Stimulated activated memory B cell treated with anti-CD40 and anti-IgM and Interleukin-4, amounts not matched to agents 10 μg/mL and 1 μg/mL and 100 μg/mL, for 72 hours (primary cell): ENCODE measurements at regions not wholly inside any gene's neighbourhood (a gene's known extent, or its start where the extent isn't known, plus 50 kb on each side); places are given as distances from the start of the nearest gene placed in this dataset.
A peak's percentile ranks its signal among the peaks of the same experiment; 100 is the strongest.

ENCODE experiments used
- ATAC-seq: fragments of 150-1000 bp; cut with Tn5 transposase; 2 replicates; pipeline ENCODE4 v1.10.0; 2021
- H3K27ac Mint-ChIP-seq: one replicate; pipeline ENCODE4 v1.8.0; 2022; ENCODE audit warnings: mild to moderate bottlenecking, mixed read lengths
- H3K27me3 Mint-ChIP-seq: one replicate; pipeline ENCODE4 v1.8.0; 2022; ENCODE audit warnings: mixed read lengths
- H3K36me3 Mint-ChIP-seq: one replicate; pipeline ENCODE4 v1.8.0; 2022; ENCODE audit warnings: mixed read lengths
- H3K4me1 Mint-ChIP-seq: one replicate; pipeline ENCODE4 v1.8.0; 2022; ENCODE audit warnings: mixed read lengths
- H3K4me3 Mint-ChIP-seq: one replicate; pipeline ENCODE4 v1.8.0; 2022; ENCODE audit warnings: mild to moderate bottlenecking, moderate library complexity, mixed read lengths
- H3K9me3 Mint-ChIP-seq: one replicate; pipeline ENCODE4 v1.8.0; 2022; ENCODE audit warnings: mixed read lengths

- Mint-ChIP-seq H3K27ac (no peak overlapping the region), H3K4me3 (no peak overlapping the region), H3K36me3 (no peaks in the 10 kb centered on the region), H3K4me1 (no peaks in the 10 kb centered on the region), H3K27me3 (no peaks in the 10 kb centered on the region), H3K9me3 (peaks cover 2% of the 10 kb centered on the region)
- no peak for ATAC-seq
These were observed 102.9 kb downstream of the OSR1 start for GRCh38 chr2:19255481-19255880.

- no peak overlapping the region for H3K27ac Mint-ChIP-seq
- H3K4me1 Mint-ChIP-seq = no peaks in the 10 kb centered on the region
- no peaks in the 10 kb centered on the region for H3K27me3 Mint-ChIP-seq
- no peaks in the 10 kb centered on the region for H3K9me3 Mint-ChIP-seq
- H3K4me3 Mint-ChIP-seq = no peak overlapping the region
- H3K36me3 Mint-ChIP-seq = no peaks in the 10 kb centered on the region
- ATAC-seq = no peak
These were observed 106.9 kb downstream of the OSR1 start for GRCh38 chr2:19251554-19251953.

GRCh38 chr2:19250906-19251305 is 107.5 kb downstream of the OSR1 start:
- no peak overlapping the region for H3K27ac Mint-ChIP-seq
- no peak overlapping the region for H3K4me3 Mint-ChIP-seq
- H3K9me3 Mint-ChIP-seq = no peaks in the 10 kb centered on the region
- no peaks in the 10 kb centered on the region for H3K36me3 Mint-ChIP-seq
- no peaks in the 10 kb centered on the region for H3K27me3 Mint-ChIP-seq
- H3K4me1 Mint-ChIP-seq = no peaks in the 10 kb centered on the region
- no peak for ATAC-seq

GRCh38 chr2:19247186-19247585 is 111.2 kb downstream of the OSR1 start:
- Mint-ChIP-seq H3K27ac (no peak overlapping the region), H3K4me1 (no peaks in the 10 kb centered on the region), H3K27me3 (no peaks in the 10 kb centered on the region), H3K4me3 (no peak overlapping the region), H3K9me3 (no peaks in the 10 kb centered on the region), H3K36me3 (no peaks in the 10 kb centered on the region)
- no peak for ATAC-seq

- Mint-ChIP-seq H3K36me3 (no peaks in the 10 kb centered on the region), H3K4me3 (no peak overlapping the region), H3K27me3 (no peaks in the 10 kb centered on the region), H3K4me1 (no peaks in the 10 kb centered on the region), H3K27ac (no peak overlapping the region), H3K9me3 (no peaks in the 10 kb centered on the region)
- ATAC-seq = no peak
These were observed 111.9 kb downstream of the OSR1 start for GRCh38 chr2:19246496-19246895.

GRCh38 chr2:19244460-19245363 is 113.7 kb downstream of the OSR1 start:
- Mint-ChIP-seq H3K4me1 (no peaks in the 10 kb centered on the region), H3K36me3 (no peaks in the 10 kb centered on the region)

GRCh38 chr2:19238440-19239060 is 119.9 kb downstream of the OSR1 start:
- H3K4me1 Mint-ChIP-seq = no peaks in the 10 kb centered on the region
- no peaks in the 10 kb centered on the region for H3K9me3 Mint-ChIP-seq
- H3K36me3 Mint-ChIP-seq = no peaks in the 10 kb centered on the region
- H3K27ac Mint-ChIP-seq = no peak overlapping the region
- no peak overlapping the region for H3K4me3 Mint-ChIP-seq
- no peak for ATAC-seq
- no peaks in the 10 kb centered on the region for H3K27me3 Mint-ChIP-seq

More at GRCh38 chr2:19244460-19245363, 113.7 kb downstream of the OSR1 start:
- ATAC-seq = no peak
- Mint-ChIP-seq H3K27me3 (no peaks in the 10 kb centered on the region), H3K9me3 (no peaks in the 10 kb centered on the region), H3K27ac (no peak overlapping the region), H3K4me3 (no peak overlapping the region)

- H3K27ac Mint-ChIP-seq = no peak overlapping the region
- no peaks in the 10 kb centered on the region for H3K4me1 Mint-ChIP-seq
- H3K36me3 Mint-ChIP-seq = no peaks in the 10 kb centered on the region
- H3K9me3 Mint-ChIP-seq = no peaks in the 10 kb centered on the region
- H3K27me3 Mint-ChIP-seq = no peaks in the 10 kb centered on the region
- no peak overlapping the region for H3K4me3 Mint-ChIP-seq
- ATAC-seq = no peak
These were observed 123.1 kb downstream of the OSR1 start for GRCh38 chr2:19235308-19235707.

GRCh38 chr2:19232312-19232711 is 126.1 kb downstream of the OSR1 start:
- Mint-ChIP-seq H3K4me3 (no peak overlapping the region), H3K36me3 (no peaks in the 10 kb centered on the region), H3K27ac (no peak overlapping the region), H3K9me3 (no peaks in the 10 kb centered on the region), H3K4me1 (no peaks in the 10 kb centered on the region), H3K27me3 (no peaks in the 10 kb centered on the region)
- ATAC-seq = no peak

- Mint-ChIP-seq H3K9me3 (no peaks in the 10 kb centered on the region), H3K27ac (no peak overlapping the region), H3K4me3 (no peak overlapping the region), H3K36me3 (no peaks in the 10 kb centered on the region), H3K4me1 (no peaks in the 10 kb centered on the region), H3K27me3 (no peaks in the 10 kb centered on the region)
- ATAC-seq = no peak
These were observed 126.8 kb downstream of the OSR1 start for GRCh38 chr2:19231625-19232024.

GRCh38 chr2:19230626-19231025 is 127.8 kb downstream of the OSR1 start:
- H3K4me1 Mint-ChIP-seq = no peaks in the 10 kb centered on the region
- ATAC-seq = no peak
- no peaks in the 10 kb centered on the region for H3K9me3 Mint-ChIP-seq
- no peaks in the 10 kb centered on the region for H3K36me3 Mint-ChIP-seq
- no peak overlapping the region for H3K4me3 Mint-ChIP-seq
- H3K27ac Mint-ChIP-seq = no peak overlapping the region
- H3K27me3 Mint-ChIP-seq = no peaks in the 10 kb centered on the region

GRCh38 chr2:19228715-19229114 is 129.7 kb downstream of the OSR1 start:
- Mint-ChIP-seq H3K36me3 (no peaks in the 10 kb centered on the region), H3K27me3 (no peaks in the 10 kb centered on the region), H3K4me1 (no peaks in the 10 kb centered on the region), H3K9me3 (no peaks in the 10 kb centered on the region), H3K4me3 (no peak overlapping the region), H3K27ac (no peak overlapping the region)
- peak; percentile 35 for ATAC-seq

- no peak for ATAC-seq
- Mint-ChIP-seq H3K4me3 (no peak overlapping the region), H3K9me3 (no peaks in the 10 kb centered on the region)
These were observed 130.2 kb downstream of the OSR1 start for GRCh38 chr2:19228181-19228593.

GRCh38 chr2:19226871-19227270 is 131.6 kb downstream of the OSR1 start:
- no peak overlapping the region for H3K4me3 Mint-ChIP-seq
- no peaks in the 10 kb centered on the region for H3K36me3 Mint-ChIP-seq
- no peaks in the 10 kb centered on the region for H3K9me3 Mint-ChIP-seq
- H3K27me3 Mint-ChIP-seq = no peaks in the 10 kb centered on the region
- no peak overlapping the region for H3K27ac Mint-ChIP-seq
- no peak for ATAC-seq
- H3K4me1 Mint-ChIP-seq = no peaks in the 10 kb centered on the region

More at GRCh38 chr2:19228181-19228593, 130.2 kb downstream of the OSR1 start:
- Mint-ChIP-seq H3K27me3 (no peaks in the 10 kb centered on the region), H3K27ac (no peak overlapping the region), H3K4me1 (no peaks in the 10 kb centered on the region), H3K36me3 (no peaks in the 10 kb centered on the region)

GRCh38 chr2:19226386-19226785 is 132.0 kb downstream of the OSR1 start:
- H3K9me3 Mint-ChIP-seq = no peaks in the 10 kb centered on the region
- H3K4me1 Mint-ChIP-seq = no peaks in the 10 kb centered on the region

GRCh38 chr2:19225931-19226330 is 132.5 kb downstream of the OSR1 start:
- no peaks in the 10 kb centered on the region for H3K4me1 Mint-ChIP-seq
- H3K4me3 Mint-ChIP-seq = no peak overlapping the region
- no peak overlapping the region for H3K27ac Mint-ChIP-seq
- H3K27me3 Mint-ChIP-seq = no peaks in the 10 kb centered on the region
- H3K9me3 Mint-ChIP-seq = no peaks in the 10 kb centered on the region
- no peaks in the 10 kb centered on the region for H3K36me3 Mint-ChIP-seq
- no peak for ATAC-seq

More at GRCh38 chr2:19226386-19226785, 132.0 kb downstream of the OSR1 start:
- H3K27me3 Mint-ChIP-seq = no peaks in the 10 kb centered on the region
- H3K4me3 Mint-ChIP-seq = no peak overlapping the region
- ATAC-seq = no peak
- no peak overlapping the region for H3K27ac Mint-ChIP-seq
- H3K36me3 Mint-ChIP-seq = no peaks in the 10 kb centered on the region
